HL-60 (cell line): ENCODE measurements at regions not wholly inside any gene's neighbourhood (a gene's known extent, or its start where the extent isn't known, plus 50 kb on each side); places are given as distances from the start of the nearest gene placed in this dataset.

Experiments
- DNase-seq, 2 experiments: peaks; one replicate each; pipeline ENCODE4 v3.0.0-alpha.2; 2010 to 2020; ENCODE audit warnings: low read depth in 1 of 2, low spot score in 1 of 2
- H3K27ac ChIP-seq: fragments of 250-450 bp; sonication (Bioruptor Pico); replicated peaks from 2 replicates; pipeline ENCODE4 v1.5.1; 2020; ENCODE audit warnings: mild to moderate bottlenecking, moderate library complexity
- H3K27me3 ChIP-seq: fragments of 250-450 bp; sonication (Bioruptor Pico); 2 replicates; pipeline ENCODE4 v1.5.1; 2021; ENCODE audit warnings: mild to moderate bottlenecking, moderate library complexity; ENCODE audit not compliant: insufficient read depth, poor library complexity, severe bottlenecking
- H3K4me3 ChIP-seq: replicated peaks from 2 replicates; pipeline ENCODE4 v1.5.1; 2011; ENCODE audit warnings: mild to moderate bottlenecking, control low read depth, low read length; ENCODE audit not compliant: insufficient read depth
- GABPA ChIP-seq: IDR thresholded peaks from 2 replicates; pipeline ENCODE4 v1.6.1; 2012; ENCODE audit warnings: low read depth
- POLR2AphosphoS5 ChIP-seq: IDR thresholded peaks from 2 replicates; pipeline ENCODE4 v1.6.1; 2012; ENCODE audit warnings: low read depth
- SPI1 ChIP-seq: IDR thresholded peaks from 2 replicates; pipeline ENCODE4 v1.6.1; 2012; ENCODE audit warnings: low read depth, mild to moderate bottlenecking, borderline replicate concordance
- TF ChIP-seq, protein P1 (sequence below): IDR thresholded peaks from 2 replicates; pipeline ENCODE4 v1.6.1; 2012; ENCODE audit warnings: low read depth; ENCODE audit not compliant: insufficient replicate concordance
- TF ChIP-seq, protein P2 (sequence below): IDR thresholded peaks from one replicate; pipeline ENCODE4 v1.5.1; 2011; ENCODE audit warnings: low read length, control low read depth, inconsistent platforms; ENCODE audit not compliant: insufficient read depth

DNA sequence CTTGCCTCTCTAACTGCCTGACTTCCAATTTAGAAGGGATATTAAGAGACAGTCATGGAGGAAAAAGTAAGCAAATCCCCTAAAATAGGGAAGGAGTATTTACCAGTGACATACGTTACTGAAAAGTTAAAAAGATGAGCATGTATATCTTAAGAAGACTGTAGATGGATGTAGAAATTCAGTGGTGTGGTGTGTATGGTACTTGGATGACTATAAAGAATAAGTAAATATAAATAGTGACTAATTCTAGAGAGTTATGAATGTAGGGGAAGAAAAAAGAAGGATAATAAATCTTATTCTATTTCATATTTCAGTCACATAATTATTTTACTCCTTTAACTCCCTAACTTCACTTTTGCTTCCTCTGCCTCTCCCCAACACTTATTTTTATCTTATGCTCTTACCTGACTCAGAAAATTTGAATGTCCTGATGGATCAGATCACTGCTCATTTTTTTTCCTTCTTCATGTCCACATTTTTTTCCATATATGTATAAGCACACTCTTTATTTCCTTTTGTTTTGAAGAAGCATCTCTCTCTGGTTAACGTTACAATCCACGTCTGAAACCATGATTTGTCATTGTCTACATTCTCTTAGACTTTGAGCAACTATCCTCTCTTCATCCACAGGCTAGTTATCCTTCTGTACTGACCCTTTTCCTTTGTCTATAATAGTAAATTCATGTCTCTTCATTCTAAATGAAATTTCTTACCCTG is 422.7 kb upstream of the SYT1 start:
- Histone ChIP-seq H3K4me3 (no peak overlapping the region), H3K27ac (no peak overlapping the region), H3K27me3 (no peaks in the 10 kb centered on the region)
- no peak for DNase-seq
- TF ChIP-seq, protein P1, sequence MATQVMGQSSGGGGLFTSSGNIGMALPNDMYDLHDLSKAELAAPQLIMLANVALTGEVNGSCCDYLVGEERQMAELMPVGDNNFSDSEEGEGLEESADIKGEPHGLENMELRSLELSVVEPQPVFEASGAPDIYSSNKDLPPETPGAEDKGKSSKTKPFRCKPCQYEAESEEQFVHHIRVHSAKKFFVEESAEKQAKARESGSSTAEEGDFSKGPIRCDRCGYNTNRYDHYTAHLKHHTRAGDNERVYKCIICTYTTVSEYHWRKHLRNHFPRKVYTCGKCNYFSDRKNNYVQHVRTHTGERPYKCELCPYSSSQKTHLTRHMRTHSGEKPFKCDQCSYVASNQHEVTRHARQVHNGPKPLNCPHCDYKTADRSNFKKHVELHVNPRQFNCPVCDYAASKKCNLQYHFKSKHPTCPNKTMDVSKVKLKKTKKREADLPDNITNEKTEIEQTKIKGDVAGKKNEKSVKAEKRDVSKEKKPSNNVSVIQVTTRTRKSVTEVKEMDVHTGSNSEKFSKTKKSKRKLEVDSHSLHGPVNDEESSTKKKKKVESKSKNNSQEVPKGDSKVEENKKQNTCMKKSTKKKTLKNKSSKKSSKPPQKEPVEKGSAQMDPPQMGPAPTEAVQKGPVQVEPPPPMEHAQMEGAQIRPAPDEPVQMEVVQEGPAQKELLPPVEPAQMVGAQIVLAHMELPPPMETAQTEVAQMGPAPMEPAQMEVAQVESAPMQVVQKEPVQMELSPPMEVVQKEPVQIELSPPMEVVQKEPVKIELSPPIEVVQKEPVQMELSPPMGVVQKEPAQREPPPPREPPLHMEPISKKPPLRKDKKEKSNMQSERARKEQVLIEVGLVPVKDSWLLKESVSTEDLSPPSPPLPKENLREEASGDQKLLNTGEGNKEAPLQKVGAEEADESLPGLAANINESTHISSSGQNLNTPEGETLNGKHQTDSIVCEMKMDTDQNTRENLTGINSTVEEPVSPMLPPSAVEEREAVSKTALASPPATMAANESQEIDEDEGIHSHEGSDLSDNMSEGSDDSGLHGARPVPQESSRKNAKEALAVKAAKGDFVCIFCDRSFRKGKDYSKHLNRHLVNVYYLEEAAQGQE, result no peak
- TF ChIP-seq, protein P2, sequence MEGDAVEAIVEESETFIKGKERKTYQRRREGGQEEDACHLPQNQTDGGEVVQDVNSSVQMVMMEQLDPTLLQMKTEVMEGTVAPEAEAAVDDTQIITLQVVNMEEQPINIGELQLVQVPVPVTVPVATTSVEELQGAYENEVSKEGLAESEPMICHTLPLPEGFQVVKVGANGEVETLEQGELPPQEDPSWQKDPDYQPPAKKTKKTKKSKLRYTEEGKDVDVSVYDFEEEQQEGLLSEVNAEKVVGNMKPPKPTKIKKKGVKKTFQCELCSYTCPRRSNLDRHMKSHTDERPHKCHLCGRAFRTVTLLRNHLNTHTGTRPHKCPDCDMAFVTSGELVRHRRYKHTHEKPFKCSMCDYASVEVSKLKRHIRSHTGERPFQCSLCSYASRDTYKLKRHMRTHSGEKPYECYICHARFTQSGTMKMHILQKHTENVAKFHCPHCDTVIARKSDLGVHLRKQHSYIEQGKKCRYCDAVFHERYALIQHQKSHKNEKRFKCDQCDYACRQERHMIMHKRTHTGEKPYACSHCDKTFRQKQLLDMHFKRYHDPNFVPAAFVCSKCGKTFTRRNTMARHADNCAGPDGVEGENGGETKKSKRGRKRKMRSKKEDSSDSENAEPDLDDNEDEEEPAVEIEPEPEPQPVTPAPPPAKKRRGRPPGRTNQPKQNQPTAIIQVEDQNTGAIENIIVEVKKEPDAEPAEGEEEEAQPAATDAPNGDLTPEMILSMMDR, result no peak
- TF ChIP-seq POLR2AphosphoS5 (no peak), SPI1 (no peak), GABPA (no peak)

DNA sequence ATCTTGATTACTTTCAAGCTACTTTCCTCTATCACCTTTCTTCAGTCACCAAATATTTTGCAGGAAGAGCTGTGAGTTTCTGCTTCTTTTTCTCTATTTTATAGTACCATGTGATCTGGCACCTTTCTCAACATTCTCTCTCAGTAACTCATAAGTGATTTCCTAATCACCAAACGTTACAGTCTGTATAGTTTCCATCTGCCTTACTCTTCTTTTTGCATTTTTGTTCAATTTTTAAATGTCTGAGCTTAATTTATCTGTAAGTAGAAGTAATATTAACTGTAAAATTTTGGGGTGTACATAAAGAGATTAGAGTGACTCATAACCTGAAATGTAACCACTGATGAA is 422.1 kb upstream of the SYT1 start:
- Histone ChIP-seq H3K27me3 (no peaks in the 10 kb centered on the region), H3K27ac (no peak overlapping the region), H3K4me3 (no peak overlapping the region)
- no peak for DNase-seq
- TF ChIP-seq, protein P2, result no peak
- TF ChIP-seq SPI1 (no peak), GABPA (no peak), POLR2AphosphoS5 (no peak)
- TF ChIP-seq, protein P1, result no peak

DNA sequence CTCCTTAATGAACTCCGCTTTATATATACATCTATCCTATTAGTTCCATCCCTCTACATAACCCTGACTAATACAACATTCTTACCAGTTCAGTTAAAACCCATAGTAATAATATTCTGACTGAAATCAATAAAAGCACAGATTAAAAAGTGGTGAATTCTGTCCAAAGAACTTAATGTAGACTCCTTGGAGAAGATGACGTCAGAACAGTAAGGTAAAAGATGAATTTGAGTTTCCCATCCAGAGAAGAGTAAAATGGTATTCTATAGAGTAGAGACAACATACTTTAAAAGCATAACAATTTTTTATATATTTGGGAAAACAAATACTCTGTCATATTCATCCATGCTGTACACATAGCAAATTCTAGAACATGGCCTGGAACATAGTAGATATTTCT is 418.0 kb upstream of the SYT1 start:
- TF ChIP-seq SPI1 (no peak), POLR2AphosphoS5 (no peak), GABPA (no peak)
- TF ChIP-seq, protein P2, result no peak
- TF ChIP-seq, protein P1, result no peak
- Histone ChIP-seq H3K4me3 (no peak overlapping the region), H3K27me3 (no peaks in the 10 kb centered on the region), H3K27ac (no peak overlapping the region)
- no peak for DNase-seq
